DOHH2 (cell line): ENCODE measurements at regions not wholly inside any gene's neighbourhood (a gene's known extent, or its start where the extent isn't known, plus 50 kb on each side); places are given as distances from the start of the nearest gene placed in this dataset.

Experiments used
- CTCF ChIP-seq: fragments of 200-600 bp; sonication (generic); IDR thresholded peaks from one replicate; pipeline ENCODE4 v1.5.1; 2014; ENCODE audit warnings: antibody characterized with exemption, mild to moderate bottlenecking, low read depth, low read length; ENCODE audit not compliant: poor library complexity, severe bottlenecking
- EZH2phosphoT487 ChIP-seq: fragments of 200-600 bp; sonication (generic); IDR thresholded peaks from 2 replicates; pipeline ENCODE4 v1.6.1; 2017; ENCODE audit warnings: borderline replicate concordance, mild to moderate bottlenecking, antibody characterized with exemption, low read length, moderate library complexity, mixed read lengths

GRCh38 chr22:27439131-27439530 is 362.4 kb downstream of the MN1 start:
- no peak for TF ChIP-seq CTCF
- no peak for TF ChIP-seq EZH2phosphoT487
